Coronary artery (tissue), 2 donors: ENCODE measurements at regions not wholly inside any gene's neighbourhood (a gene's known extent, or its start where the extent isn't known, plus 50 kb on each side); places are given as distances from the start of the nearest gene placed in this dataset.

Source experiments
- DNase-seq: peaks from one replicate; pipeline ENCODE4 v3.0.0-alpha.2; 2017; ENCODE audit warnings: low spot score
- H3K27ac ChIP-seq, 2 donors: fragments of 200-600 bp; sonication (generic); one replicate each; pipeline ENCODE4 v1.5.1; 2016 to 2019
- H3K4me3 ChIP-seq: fragments of 200-600 bp; sonication (generic); 2 replicates; pipeline ENCODE4 v1.5.1; 2016; ENCODE audit warnings: mild to moderate bottlenecking, moderate library complexity
- CTCF ChIP-seq: fragments of 200-600 bp; sonication (generic); IDR thresholded peaks from one replicate; pipeline ENCODE4 v1.5.1; 2019; ENCODE audit warnings: antibody characterized with exemption

- no peak overlapping the region for H3K27ac ChIP-seq
Observed at GRCh38 chr13:83577183-83577582, 305.1 kb downstream of the SLITRK1 start.

GRCh38 chr13:83568019-83568418, 314.3 kb downstream of the SLITRK1 start:
- Histone ChIP-seq H3K4me3 (no peak overlapping the region), H3K27ac (no peak overlapping the region)
- no peak for TF ChIP-seq CTCF
- DNase-seq = no peak

More at GRCh38 chr13:83577183-83577582, 305.1 kb downstream of the SLITRK1 start:
- no peak for DNase-seq
- TF ChIP-seq CTCF = no peak
- H3K4me3 ChIP-seq = no peak overlapping the region

GRCh38 chr13:83563499-83563898, 318.8 kb downstream of the SLITRK1 start:
- Histone ChIP-seq H3K4me3 (no peak overlapping the region), H3K27ac (no peak overlapping the region)
- no peak for TF ChIP-seq CTCF
- DNase-seq = no peak

- no peak overlapping the region for H3K27ac ChIP-seq
- no peak for DNase-seq
- H3K4me3 ChIP-seq = no peak overlapping the region
- no peak for TF ChIP-seq CTCF
Observed at GRCh38 chr13:83557845-83558244, 324.4 kb downstream of the SLITRK1 start.

- TF ChIP-seq CTCF = no peak
- no peak overlapping the region for H3K4me3 ChIP-seq
- DNase-seq = no peak
- H3K27ac ChIP-seq = no peak overlapping the region
Observed at GRCh38 chr13:83549671-83550070, 332.6 kb downstream of the SLITRK1 start.

- Histone ChIP-seq H3K27ac (no peak overlapping the region), H3K4me3 (no peak overlapping the region)
- no peak for DNase-seq
- TF ChIP-seq CTCF = no peak
Observed at GRCh38 chr13:83547043-83547442, 335.2 kb downstream of the SLITRK1 start.

GRCh38 chr13:83546476-83546875, 335.8 kb downstream of the SLITRK1 start:
- Histone ChIP-seq H3K27ac (no peak overlapping the region), H3K4me3 (no peak overlapping the region)
- no peak for DNase-seq
- TF ChIP-seq CTCF = no peak
